Smooth muscle cell (in vitro differentiated cells): ENCODE measurements at regions not wholly inside any gene's neighbourhood (a gene's known extent, or its start where the extent isn't known, plus 50 kb on each side); places are given as distances from the start of the nearest gene placed in this dataset.

Source experiments
- DNase-seq: peaks from one replicate; lab custom pipeline; 2025; ENCODE audit not compliant: unreplicated experiment; lab: John Stamatoyannopoulos, UW
- H2AFZ ChIP-seq: fragments of 200-600 bp; sonication (generic); 2 replicates; pipeline ENCODE4 v1.6.0; 2016; ENCODE audit warnings: antibody characterized with exemption, low read depth, mild to moderate bottlenecking
- H3F3A ChIP-seq: fragments of 200-600 bp; sonication (generic); 2 replicates; pipeline ENCODE4 v1.6.0; 2017; ENCODE audit warnings: antibody characterized with exemption, low read depth
- H3K27ac ChIP-seq: fragments of 200-600 bp; sonication (generic); 2 replicates; pipeline ENCODE4 v1.5.1; 2016; ENCODE audit warnings: low read depth, mild to moderate bottlenecking
- H3K27me3 ChIP-seq: fragments of 200-600 bp; sonication (generic); 2 replicates; pipeline ENCODE4 v1.6.1; 2016; ENCODE audit warnings: low read depth, mild to moderate bottlenecking
- H3K36me3 ChIP-seq: fragments of 200-600 bp; sonication (generic); 2 replicates; pipeline ENCODE4 v1.5.1; 2016; ENCODE audit warnings: low read depth
- H3K4me1 ChIP-seq: fragments of 200-600 bp; sonication (generic); 2 replicates; pipeline ENCODE4 v1.5.1; 2016; ENCODE audit warnings: low read depth
- H3K4me2 ChIP-seq: fragments of 200-600 bp; sonication (generic); 2 replicates; pipeline ENCODE4 v1.6.0; 2016; ENCODE audit warnings: mild to moderate bottlenecking
- H3K4me3 ChIP-seq: fragments of 200-600 bp; sonication (generic); 2 replicates; pipeline ENCODE4 v1.5.1; 2016; ENCODE audit warnings: mild to moderate bottlenecking
- H3K79me2 ChIP-seq: fragments of 200-600 bp; sonication (generic); 2 replicates; pipeline ENCODE4 v1.6.0; 2016; ENCODE audit warnings: low read depth, mild to moderate bottlenecking
- H3K9ac ChIP-seq: fragments of 200-600 bp; sonication (generic); 2 replicates; pipeline ENCODE4 v1.6.0; 2016; ENCODE audit warnings: low read depth
- H3K9me3 ChIP-seq: fragments of 200-600 bp; sonication (generic); replicated peaks from 2 replicates; pipeline ENCODE4 v1.5.1; 2016; ENCODE audit warnings: low read depth
- H4K20me1 ChIP-seq: fragments of 200-600 bp; sonication (generic); 2 replicates; pipeline ENCODE4 v1.6.0; 2016; ENCODE audit warnings: low read depth
- CTCF ChIP-seq: fragments of 200-600 bp; sonication (generic); IDR thresholded peaks from 2 replicates; pipeline ENCODE4 v1.5.1; 2017; ENCODE audit warnings: borderline replicate concordance, mild to moderate bottlenecking, antibody characterized with exemption; ENCODE audit not compliant: insufficient read depth, poor library complexity, severe bottlenecking
- WGBS: methylation state at CpG from one replicate; pipeline ENCODE4 v1.1.7; 2016; ENCODE audit warnings: low lambda C conversion rate; 5-methylcytosine and 5-hydroxymethylcytosine counted together

GRCh38 chr12:61804301-61804700 is 455.9 kb upstream of the USP15 start:
- no peaks in the 10 kb centered on the region for H3K4me1 ChIP-seq
- no peak overlapping the region for H2AFZ ChIP-seq
- no peak for TF ChIP-seq CTCF

GRCh38 chr12:61808856-61809255 is 451.3 kb upstream of the USP15 start:
- TF ChIP-seq CTCF: no peak
- Histone ChIP-seq H2AFZ (no peak overlapping the region), H3K27ac (no peak overlapping the region), H4K20me1 (no peaks in the 10 kb centered on the region), H3K9me3 (no peaks in the 10 kb centered on the region), H3K4me1 (no peaks in the 10 kb centered on the region), H3K4me3 (no peak overlapping the region), H3K36me3 (no peaks in the 10 kb centered on the region), H3K9ac (no peak overlapping the region), H3K4me2 (no peak overlapping the region), H3F3A (no peaks in the 10 kb centered on the region), H3K27me3 (no peaks in the 10 kb centered on the region), H3K79me2 (no peaks in the 10 kb centered on the region)
- DNase-seq: no peak
- 76% methylated on average over 4 of the region's 4 CpGs for WGBS

More at GRCh38 chr12:61804301-61804700, 455.9 kb upstream of the USP15 start:
- H3K27ac ChIP-seq: no peak overlapping the region
- no peak overlapping the region for H3K4me3 ChIP-seq
- H3K36me3 ChIP-seq: no peaks in the 10 kb centered on the region
- H3K9me3 ChIP-seq: no peaks in the 10 kb centered on the region
- no peaks in the 10 kb centered on the region for H3K27me3 ChIP-seq
- H3K9ac ChIP-seq: no peak overlapping the region
- no peak for DNase-seq
- H3K4me2 ChIP-seq: no peak overlapping the region
- no peaks in the 10 kb centered on the region for H4K20me1 ChIP-seq
- no peaks in the 10 kb centered on the region for H3K79me2 ChIP-seq
- H3F3A ChIP-seq: no peaks in the 10 kb centered on the region

- H2AFZ ChIP-seq: no peak overlapping the region
- H3K4me1 ChIP-seq: no peaks in the 10 kb centered on the region
- DNase-seq: no peak
- H3K9ac ChIP-seq: no peak overlapping the region
- no peaks in the 10 kb centered on the region for H3F3A ChIP-seq
- H3K4me2 ChIP-seq: no peak overlapping the region
- no peaks in the 10 kb centered on the region for H3K27me3 ChIP-seq
- 88% methylated on average over 1 of the region's 1 CpG for WGBS
- no peaks in the 10 kb centered on the region for H3K9me3 ChIP-seq
- no peak for TF ChIP-seq CTCF
- no peaks in the 10 kb centered on the region for H3K36me3 ChIP-seq
- H3K79me2 ChIP-seq: no peaks in the 10 kb centered on the region
- H3K27ac ChIP-seq: no peak overlapping the region
- no peaks in the 10 kb centered on the region for H4K20me1 ChIP-seq
- no peak overlapping the region for H3K4me3 ChIP-seq
Observed at GRCh38 chr12:61810486-61810885, 449.7 kb upstream of the USP15 start.

- DNase-seq: no peak
- no peaks in the 10 kb centered on the region for H3K4me1 ChIP-seq
- no peaks in the 10 kb centered on the region for H3K9me3 ChIP-seq
- no peaks in the 10 kb centered on the region for H3K27me3 ChIP-seq
- H3K9ac ChIP-seq: no peak overlapping the region
- H3K4me2 ChIP-seq: no peak overlapping the region
- H3K4me3 ChIP-seq: no peak overlapping the region
- no peaks in the 10 kb centered on the region for H3F3A ChIP-seq
- no peak overlapping the region for H3K27ac ChIP-seq
- no peak for TF ChIP-seq CTCF
- H3K36me3 ChIP-seq: no peaks in the 10 kb centered on the region
- H2AFZ ChIP-seq: no peak overlapping the region
- H4K20me1 ChIP-seq: no peaks in the 10 kb centered on the region
- no peaks in the 10 kb centered on the region for H3K79me2 ChIP-seq
Observed at GRCh38 chr12:61821381-61821780, 438.8 kb upstream of the USP15 start.
